ENCODE measurements at regions not wholly inside any gene's neighbourhood (a gene's known extent, or its start where the extent isn't known, plus 50 kb on each side); places are given as distances from the start of the nearest gene placed in this dataset.

DNA sequence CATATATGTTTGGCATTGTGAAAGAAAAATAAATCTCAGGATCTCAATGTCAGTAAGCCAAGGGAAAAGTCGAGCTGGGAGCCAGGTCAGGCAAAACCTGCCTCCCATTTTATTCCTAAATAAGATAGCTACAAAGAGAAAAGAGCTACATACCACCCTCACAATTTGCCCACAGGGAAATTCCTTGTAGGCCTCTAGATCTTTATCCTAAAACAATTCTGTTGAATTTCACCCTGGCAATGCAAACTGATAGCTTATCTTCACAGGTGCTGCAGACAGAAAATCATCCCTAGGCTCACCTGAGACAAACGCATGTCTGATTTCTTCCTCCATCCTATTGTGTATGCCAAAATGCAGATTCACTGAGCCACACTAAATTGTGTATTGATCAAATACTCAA lies 2587.1 kb downstream of the PCDH9 start:
- TF ChIP-seq CTCF (IDR thresholded peaks at IDR 0.05; ENCODE audit: poor library complexity), result no peak
- TF ChIP-seq EZH2 (IDR thresholded peaks at IDR 0.05; ENCODE audit: borderline replicate concordance), result no peak
- TF ChIP-seq EZH2phosphoT487 (IDR thresholded peaks at IDR 0.05; ENCODE audit: low read depth, severe bottlenecking, unreplicated experiment), result no peak
- H3K4me2 ChIP-seq, result no peak overlapping the region
- no peaks in the 10 kb centered on the region for H3K4me1 ChIP-seq (ENCODE audit: insufficient read depth)
- no peak for DNase-seq (ENCODE audit: low spot score)
- no peak overlapping the region for H2AFZ ChIP-seq
- H4K20me1 ChIP-seq (ENCODE audit: insufficient read depth, poor library complexity, severe bottlenecking), result no peaks in the 10 kb centered on the region
- H3K9me3 ChIP-seq (ENCODE audit: low read depth), result no peaks in the 10 kb centered on the region
- H3K4me3 ChIP-seq, result no peak overlapping the region
- WGBS (ENCODE audit: low lambda C conversion rate, missing lambda C conversion rate), result 44% methylated on average over 2 of the region's 2 CpGs
- H3K36me3 ChIP-seq (replicated peaks; ENCODE audit: insufficient read depth, low read depth), result no peaks in the 10 kb centered on the region
- H3K9me2 ChIP-seq (replicated peaks; ENCODE audit: insufficient read depth), result no peaks in the 10 kb centered on the region
- no peaks in the 10 kb centered on the region for H3K79me2 ChIP-seq
- H3K27me3 ChIP-seq, result no peaks in the 10 kb centered on the region
- H3K27ac ChIP-seq, result no peak overlapping the region

DNA sequence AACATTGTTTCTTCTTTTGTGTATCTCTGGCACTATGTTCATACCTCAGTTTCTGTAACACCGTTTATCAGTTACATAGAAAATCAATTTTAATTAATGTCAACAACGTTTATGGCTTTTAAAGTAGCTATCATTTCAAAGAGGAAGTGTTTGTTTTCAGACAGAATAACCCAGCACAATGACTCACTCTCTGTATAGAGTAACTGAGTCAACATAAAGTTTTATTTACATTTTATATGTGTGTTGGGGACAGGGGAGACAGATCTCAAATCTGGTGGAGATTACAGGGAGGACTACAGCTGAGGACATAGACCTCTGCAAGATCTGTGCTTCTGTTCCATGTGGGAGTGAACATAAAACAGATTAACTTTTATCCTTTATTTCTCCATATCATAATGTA lies 2590.1 kb downstream of the PCDH9 start:
- no peak overlapping the region for H2AFZ ChIP-seq
- no peaks in the 10 kb centered on the region for H3K79me2 ChIP-seq
- no peaks in the 10 kb centered on the region for H3K27me3 ChIP-seq
- no peak overlapping the region for H3K4me3 ChIP-seq
- 38% methylated on average over 2 of the region's 2 CpGs for WGBS (ENCODE audit: low lambda C conversion rate, missing lambda C conversion rate)
- no peaks in the 10 kb centered on the region for H3K9me2 ChIP-seq (replicated peaks; ENCODE audit: insufficient read depth)
- H3K4me1 ChIP-seq (ENCODE audit: insufficient read depth), result no peaks in the 10 kb centered on the region
- H3K36me3 ChIP-seq (replicated peaks; ENCODE audit: insufficient read depth, low read depth), result no peaks in the 10 kb centered on the region
- no peak for DNase-seq (ENCODE audit: low spot score)
- H3K27ac ChIP-seq, result no peak overlapping the region
- no peaks in the 10 kb centered on the region for H3K9me3 ChIP-seq (ENCODE audit: low read depth)
- TF ChIP-seq EZH2 (IDR thresholded peaks at IDR 0.05; ENCODE audit: borderline replicate concordance), result no peak
- no peak for TF ChIP-seq EZH2phosphoT487 (IDR thresholded peaks at IDR 0.05; ENCODE audit: low read depth, severe bottlenecking, unreplicated experiment)
- no peak for TF ChIP-seq CTCF (IDR thresholded peaks at IDR 0.05; ENCODE audit: poor library complexity)
- no peak overlapping the region for H3K4me2 ChIP-seq
- no peaks in the 10 kb centered on the region for H4K20me1 ChIP-seq (ENCODE audit: insufficient read depth, poor library complexity, severe bottlenecking)

DNA sequence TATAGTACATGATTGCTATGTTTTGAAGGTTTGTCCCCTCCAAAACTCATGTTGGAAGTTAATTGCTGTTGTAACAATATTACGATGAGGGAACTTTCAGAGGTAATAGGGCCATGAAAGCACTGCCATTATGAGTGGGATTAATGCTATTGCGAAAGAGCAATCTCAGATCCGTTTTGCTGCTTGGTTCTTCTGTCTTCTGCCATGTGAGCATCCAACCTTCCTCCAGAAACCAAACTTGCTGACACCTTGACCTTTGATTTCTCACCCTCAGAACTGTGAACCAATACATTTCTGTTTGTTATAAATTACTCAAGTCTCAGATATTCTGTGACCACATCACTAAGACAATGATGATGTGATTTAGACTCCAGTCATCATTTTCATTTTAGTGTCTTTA lies 2590.9 kb downstream of the PCDH9 start:
- DNase-seq (ENCODE audit: low spot score), result no peak
- H3K27ac ChIP-seq, result no peak overlapping the region
- no peaks in the 10 kb centered on the region for H3K9me3 ChIP-seq (ENCODE audit: low read depth)
- no peaks in the 10 kb centered on the region for H3K9me2 ChIP-seq (replicated peaks; ENCODE audit: insufficient read depth)
- 71% methylated on average over 3 of the region's 3 CpGs for WGBS (ENCODE audit: low lambda C conversion rate, missing lambda C conversion rate)
- no peaks in the 10 kb centered on the region for H3K79me2 ChIP-seq
- no peaks in the 10 kb centered on the region for H3K4me1 ChIP-seq (ENCODE audit: insufficient read depth)
- no peaks in the 10 kb centered on the region for H4K20me1 ChIP-seq (ENCODE audit: insufficient read depth, poor library complexity, severe bottlenecking)
- H3K4me3 ChIP-seq, result no peak overlapping the region
- TF ChIP-seq CTCF (IDR thresholded peaks at IDR 0.05; ENCODE audit: poor library complexity) (no peak), EZH2phosphoT487 (IDR thresholded peaks at IDR 0.05; ENCODE audit: low read depth, severe bottlenecking, unreplicated experiment) (no peak), EZH2 (IDR thresholded peaks at IDR 0.05; ENCODE audit: borderline replicate concordance) (no peak)
- no peaks in the 10 kb centered on the region for H3K27me3 ChIP-seq
- H2AFZ ChIP-seq, result no peak overlapping the region
- H3K36me3 ChIP-seq (replicated peaks; ENCODE audit: insufficient read depth, low read depth), result no peaks in the 10 kb centered on the region
- no peak overlapping the region for H3K4me2 ChIP-seq

GRCh38 chr13:64633948-64634347 lies 2596.2 kb downstream of the PCDH9 start:
- no peak overlapping the region for H3K4me3 ChIP-seq
- no peaks in the 10 kb centered on the region for H3K9me3 ChIP-seq (ENCODE audit: low read depth)
- DNase-seq (ENCODE audit: low spot score), result no peak
- H3K4me2 ChIP-seq, result no peak overlapping the region
- no peak overlapping the region for H2AFZ ChIP-seq
- H3K4me1 ChIP-seq (ENCODE audit: insufficient read depth), result no peaks in the 10 kb centered on the region
- no peaks in the 10 kb centered on the region for H4K20me1 ChIP-seq (ENCODE audit: insufficient read depth, poor library complexity, severe bottlenecking)
- H3K27me3 ChIP-seq, result no peaks in the 10 kb centered on the region
- no peaks in the 10 kb centered on the region for H3K79me2 ChIP-seq
- H3K9me2 ChIP-seq (replicated peaks; ENCODE audit: insufficient read depth), result no peaks in the 10 kb centered on the region
- 41% methylated on average over 1 of the region's 1 CpG for WGBS (ENCODE audit: low lambda C conversion rate, missing lambda C conversion rate)
- no peak overlapping the region for H3K27ac ChIP-seq
- H3K36me3 ChIP-seq (replicated peaks; ENCODE audit: insufficient read depth, low read depth), result no peaks in the 10 kb centered on the region
- TF ChIP-seq CTCF (IDR thresholded peaks at IDR 0.05; ENCODE audit: poor library complexity) (no peak), EZH2 (IDR thresholded peaks at IDR 0.05; ENCODE audit: borderline replicate concordance) (no peak)

All from hepatocyte (in vitro differentiated cells).